ENCODE measurements at regions not wholly inside any gene's neighbourhood (a gene's known extent, or its start where the extent isn't known, plus 50 kb on each side); places are given as distances from the start of the nearest gene placed in this dataset.

DNA sequence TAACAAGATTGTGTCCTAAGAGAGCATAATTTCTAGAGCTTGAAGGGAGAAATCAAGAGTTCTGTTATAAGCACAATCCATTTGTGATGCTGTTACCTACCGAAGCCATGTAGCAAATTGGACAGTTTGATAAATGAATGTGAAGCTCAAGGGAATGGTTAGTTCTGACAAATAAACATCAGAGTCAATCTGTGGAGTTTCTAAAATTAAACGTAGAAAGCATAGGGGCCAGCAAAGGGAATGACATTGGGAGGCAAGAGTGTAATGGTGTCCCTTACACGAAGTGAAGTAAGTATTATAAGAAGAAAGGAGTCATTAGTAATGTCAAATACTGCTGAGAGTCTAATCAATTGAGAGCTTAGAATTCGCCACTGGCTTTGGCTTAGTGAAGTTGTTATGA, 200.2 kb upstream of the SLITRK1 start:
- no peak for DNase-seq (ENCODE audit: low read depth)
- H3K4me3 ChIP-seq (ENCODE audit: low read length): no peak overlapping the region
- TF ChIP-seq, protein P1, sequence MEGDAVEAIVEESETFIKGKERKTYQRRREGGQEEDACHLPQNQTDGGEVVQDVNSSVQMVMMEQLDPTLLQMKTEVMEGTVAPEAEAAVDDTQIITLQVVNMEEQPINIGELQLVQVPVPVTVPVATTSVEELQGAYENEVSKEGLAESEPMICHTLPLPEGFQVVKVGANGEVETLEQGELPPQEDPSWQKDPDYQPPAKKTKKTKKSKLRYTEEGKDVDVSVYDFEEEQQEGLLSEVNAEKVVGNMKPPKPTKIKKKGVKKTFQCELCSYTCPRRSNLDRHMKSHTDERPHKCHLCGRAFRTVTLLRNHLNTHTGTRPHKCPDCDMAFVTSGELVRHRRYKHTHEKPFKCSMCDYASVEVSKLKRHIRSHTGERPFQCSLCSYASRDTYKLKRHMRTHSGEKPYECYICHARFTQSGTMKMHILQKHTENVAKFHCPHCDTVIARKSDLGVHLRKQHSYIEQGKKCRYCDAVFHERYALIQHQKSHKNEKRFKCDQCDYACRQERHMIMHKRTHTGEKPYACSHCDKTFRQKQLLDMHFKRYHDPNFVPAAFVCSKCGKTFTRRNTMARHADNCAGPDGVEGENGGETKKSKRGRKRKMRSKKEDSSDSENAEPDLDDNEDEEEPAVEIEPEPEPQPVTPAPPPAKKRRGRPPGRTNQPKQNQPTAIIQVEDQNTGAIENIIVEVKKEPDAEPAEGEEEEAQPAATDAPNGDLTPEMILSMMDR (conservative IDR thresholded peaks at IDR 0.05; ENCODE audit: low read depth, low read length): no peak

DNA sequence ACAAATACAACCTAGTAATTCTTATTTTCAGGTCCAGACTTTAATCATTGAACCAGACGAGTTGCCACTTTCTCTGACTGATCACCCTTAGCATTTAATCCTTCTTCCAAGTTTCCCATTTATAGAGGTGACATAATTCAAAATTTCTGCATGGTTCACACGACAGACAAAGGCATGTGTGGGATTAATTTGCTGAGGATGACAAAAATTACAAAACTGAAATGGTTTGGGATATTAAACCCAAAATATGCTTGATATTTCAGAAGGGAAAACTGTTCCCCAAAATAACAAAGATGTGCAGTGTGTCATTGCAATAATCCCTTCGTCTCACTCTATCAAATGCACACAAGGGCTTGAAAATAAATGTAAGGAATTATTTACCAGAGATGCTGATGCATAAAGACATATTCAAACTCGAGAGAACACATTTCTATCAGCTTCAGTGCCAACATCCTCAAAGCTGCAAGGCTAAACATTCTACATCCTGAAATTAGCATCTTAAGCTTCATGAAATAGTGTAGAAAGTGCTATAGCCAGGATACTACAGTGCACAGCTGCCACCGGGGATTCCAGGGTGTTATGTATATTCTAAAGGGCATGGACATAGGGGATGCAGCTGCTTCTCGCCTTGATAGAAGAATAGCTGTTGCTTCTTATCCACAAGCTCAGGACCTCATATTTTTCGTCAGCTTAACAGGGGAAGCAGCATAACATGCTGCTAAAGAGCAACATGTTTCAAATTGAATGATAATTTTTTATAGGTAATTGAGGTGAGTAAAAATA, 198.7 kb upstream of the SLITRK1 start:
- TF ChIP-seq, protein P1 (conservative IDR thresholded peaks at IDR 0.05; ENCODE audit: low read depth, low read length): no peak
- no peak for DNase-seq (ENCODE audit: low read depth)
- H3K4me3 ChIP-seq (ENCODE audit: low read length): no peak overlapping the region

DNA sequence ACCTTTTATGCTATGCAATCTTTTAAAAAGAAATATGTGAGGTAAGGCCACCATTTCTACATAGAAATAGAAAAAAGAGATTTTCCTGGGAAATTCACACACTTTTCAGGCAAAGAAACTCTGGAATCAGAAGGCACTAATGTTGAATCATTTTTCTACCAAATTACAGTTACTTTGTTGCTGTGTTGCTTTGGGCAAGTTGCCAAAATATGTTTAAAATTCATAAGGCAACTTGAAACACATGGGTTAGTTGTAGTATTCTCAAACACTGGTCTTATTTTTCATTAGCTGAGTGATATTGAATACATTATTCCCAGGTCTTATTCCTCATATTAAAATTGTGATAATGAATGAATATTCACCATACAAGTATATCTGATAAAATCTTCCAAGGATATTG, 195.0 kb upstream of the SLITRK1 start:
- no peak overlapping the region for H3K4me3 ChIP-seq (ENCODE audit: low read length)
- DNase-seq (ENCODE audit: low read depth): peak; percentile 10
- TF ChIP-seq, protein P1 (conservative IDR thresholded peaks at IDR 0.05; ENCODE audit: low read depth, low read length): no peak

DNA sequence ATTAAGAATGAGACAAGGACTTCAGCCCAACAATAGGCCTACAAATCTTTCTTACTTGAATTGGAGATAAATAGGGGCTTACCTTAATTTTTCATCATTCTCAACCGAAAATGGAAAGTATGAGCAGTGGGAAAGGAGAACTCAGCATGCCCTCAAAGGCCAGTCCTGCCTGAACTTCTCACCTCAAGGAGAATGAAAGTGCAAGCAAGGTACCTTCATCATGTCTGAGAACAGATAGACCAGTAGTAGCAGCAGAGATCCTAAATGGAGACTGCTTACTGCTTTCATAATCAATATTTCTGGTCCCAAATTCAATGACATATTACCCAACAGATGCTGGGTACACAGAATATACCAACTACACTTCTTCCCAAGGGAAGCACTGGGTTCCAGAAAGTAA, 194.0 kb upstream of the SLITRK1 start:
- H3K4me3 ChIP-seq (ENCODE audit: low read length): no peak overlapping the region
- TF ChIP-seq, protein P1 (conservative IDR thresholded peaks at IDR 0.05; ENCODE audit: low read depth, low read length): no peak
- no peak for DNase-seq (ENCODE audit: low read depth)

DNA sequence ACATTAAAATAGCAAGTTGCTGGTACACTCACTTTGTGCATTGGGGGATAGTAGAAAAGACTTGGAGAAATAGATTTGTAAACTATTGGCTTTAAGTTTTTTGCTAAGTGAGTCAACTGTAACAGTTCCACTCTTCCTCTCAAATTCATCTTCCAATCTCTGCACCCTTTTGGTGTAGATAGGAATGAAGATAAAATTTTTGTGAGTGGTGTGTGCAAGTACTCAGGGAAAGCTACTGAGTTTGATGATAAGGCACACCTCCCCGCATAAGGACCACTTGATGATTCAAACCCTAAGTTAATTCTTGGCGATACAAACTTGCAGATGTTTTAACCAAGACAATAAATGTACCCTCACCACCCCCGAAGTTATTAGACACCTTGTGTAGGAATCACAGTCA, 168.3 kb upstream of the SLITRK1 start:
- TF ChIP-seq, protein P1 (conservative IDR thresholded peaks at IDR 0.05; ENCODE audit: low read depth, low read length): no peak
- no peak overlapping the region for H3K4me3 ChIP-seq (ENCODE audit: low read length)
- DNase-seq (ENCODE audit: low read depth): no peak

DNA sequence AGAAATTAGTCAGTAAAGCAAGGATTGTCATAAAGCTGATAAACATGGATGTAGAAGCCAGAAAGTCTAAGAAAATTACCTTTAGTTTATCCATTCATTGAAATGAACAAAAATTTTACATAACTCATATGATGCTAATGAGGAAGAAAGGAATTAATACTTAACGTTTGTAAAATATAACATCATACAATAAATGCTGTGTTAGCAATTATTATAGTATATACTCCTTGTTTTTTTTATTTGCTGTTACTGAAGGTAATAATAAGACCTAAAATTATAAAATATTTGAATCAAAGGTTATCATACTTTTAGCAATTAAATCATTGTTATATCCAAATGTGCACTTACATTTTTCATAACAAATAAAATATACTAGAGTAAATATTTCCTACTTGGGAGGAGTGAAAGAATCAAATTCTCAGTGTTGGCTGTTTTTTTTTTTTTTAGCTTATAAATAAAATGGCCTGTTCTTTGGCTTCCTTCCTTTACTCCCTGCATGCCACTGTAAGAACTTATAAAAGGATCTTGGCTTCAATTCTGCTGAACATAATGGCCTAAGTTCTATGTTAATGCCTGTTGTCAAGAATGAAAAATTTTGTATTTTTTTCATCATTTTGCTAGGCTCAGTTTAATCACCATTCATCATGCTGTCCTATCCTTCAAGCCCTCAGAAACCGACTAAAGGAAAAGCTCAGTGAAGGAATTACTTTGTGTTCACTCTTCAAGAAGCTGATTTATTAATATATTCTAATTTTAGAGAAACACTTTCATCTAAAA, 167.4 kb upstream of the SLITRK1 start:
- TF ChIP-seq, protein P1 (conservative IDR thresholded peaks at IDR 0.05; ENCODE audit: low read depth, low read length): no peak
- no peak for DNase-seq (ENCODE audit: low read depth)
- no peak overlapping the region for H3K4me3 ChIP-seq (ENCODE audit: low read length)

Data from retinal pigment epithelial cell (primary cell).